ENCODE measurements at regions not wholly inside any gene's neighbourhood (a gene's known extent, or its start where the extent isn't known, plus 50 kb on each side); places are given as distances from the start of the nearest gene placed in this dataset.

DNA sequence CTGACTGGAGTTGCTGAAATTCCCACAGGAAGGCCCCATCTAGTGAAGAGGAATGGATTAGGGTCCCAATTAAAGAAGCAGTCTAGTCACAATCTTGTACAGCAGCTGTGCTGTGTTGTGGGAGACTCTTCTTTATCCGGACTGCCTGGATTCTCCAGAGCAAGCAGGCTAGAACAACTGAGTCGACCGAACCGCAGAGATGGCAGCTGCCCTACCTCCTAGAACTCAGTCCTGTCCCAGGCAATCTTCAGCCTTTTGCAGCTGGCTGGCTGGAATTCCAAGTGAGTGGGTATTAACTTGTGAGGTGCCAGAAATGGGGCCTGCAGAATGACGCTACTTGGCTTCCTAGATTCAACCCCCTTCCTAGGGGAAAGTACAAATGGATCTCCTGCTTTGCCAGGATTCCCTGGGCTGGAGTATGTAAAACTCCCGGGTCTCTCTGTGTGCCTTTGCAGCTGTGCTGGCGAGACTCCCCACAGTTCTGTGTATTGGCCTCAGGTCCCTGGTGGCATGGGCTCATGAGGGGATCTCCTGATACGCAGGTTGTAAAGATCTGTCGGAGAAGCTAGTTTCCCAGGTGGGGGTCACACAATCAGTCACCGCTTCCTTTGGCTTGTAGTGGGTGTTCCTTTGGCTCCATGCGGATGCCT is 1952.6 kb upstream of the LRRTM1 start:
- TF ChIP-seq CTCF (IDR thresholded peaks at IDR 0.05; ENCODE audit: low read depth, low read length) = no peak
- H3K4me3 ChIP-seq (ENCODE audit: low read depth, low read length) = no peak overlapping the region

DNA sequence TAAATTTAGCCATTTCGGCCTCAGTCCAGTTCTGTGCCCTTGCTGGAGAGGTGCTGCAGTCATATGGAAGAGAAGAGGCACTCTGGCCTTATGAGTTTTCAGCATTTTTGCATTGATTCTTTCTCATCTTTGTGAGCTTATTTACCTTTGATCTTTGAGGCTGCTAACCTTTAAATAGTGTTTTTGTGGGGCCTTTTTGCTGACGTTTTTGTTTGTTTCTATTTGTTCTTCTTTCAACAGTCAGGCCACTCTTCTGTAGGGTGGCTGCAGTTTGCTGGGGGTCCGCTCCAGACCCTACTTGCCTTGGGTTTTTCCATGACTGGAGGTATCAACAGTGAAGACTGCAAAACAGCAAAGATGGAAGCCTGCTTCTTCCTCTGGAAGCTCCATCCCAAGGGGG is 1951.7 kb upstream of the LRRTM1 start:
- no peak overlapping the region for H3K4me3 ChIP-seq (ENCODE audit: low read depth, low read length)
- TF ChIP-seq CTCF (IDR thresholded peaks at IDR 0.05; ENCODE audit: low read depth, low read length) = no peak

DNA sequence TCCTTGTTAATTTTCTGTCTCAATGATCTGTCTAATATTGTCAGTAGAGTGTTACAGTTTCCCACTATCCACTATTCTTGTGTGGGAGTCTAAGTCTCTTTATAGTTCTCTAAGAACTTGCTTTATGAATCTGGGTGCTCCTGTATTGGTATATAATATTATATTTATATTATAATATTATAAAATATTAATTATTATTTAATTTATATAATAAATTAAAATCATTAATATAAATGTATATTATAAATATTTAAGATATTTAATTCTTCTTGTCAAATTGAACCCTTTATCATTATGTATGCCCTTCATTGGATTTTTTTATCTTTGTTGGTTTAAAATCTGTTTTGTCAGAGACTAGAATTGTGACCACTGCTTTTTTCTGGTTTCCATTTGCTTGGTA is 1950.2 kb upstream of the LRRTM1 start:
- TF ChIP-seq CTCF (IDR thresholded peaks at IDR 0.05; ENCODE audit: low read depth, low read length) = no peak

GRCh38 chr2:82246220-82246775 is 1941.7 kb upstream of the LRRTM1 start:
- no peak overlapping the region for H3K4me3 ChIP-seq (ENCODE audit: low read depth, low read length)
- no peak for TF ChIP-seq CTCF (IDR thresholded peaks at IDR 0.05; ENCODE audit: low read depth, low read length)

More for the DNA sequence above, 1950.2 kb upstream of the LRRTM1 start:
- no peak overlapping the region for H3K4me3 ChIP-seq (ENCODE audit: low read depth, low read length)

DNA sequence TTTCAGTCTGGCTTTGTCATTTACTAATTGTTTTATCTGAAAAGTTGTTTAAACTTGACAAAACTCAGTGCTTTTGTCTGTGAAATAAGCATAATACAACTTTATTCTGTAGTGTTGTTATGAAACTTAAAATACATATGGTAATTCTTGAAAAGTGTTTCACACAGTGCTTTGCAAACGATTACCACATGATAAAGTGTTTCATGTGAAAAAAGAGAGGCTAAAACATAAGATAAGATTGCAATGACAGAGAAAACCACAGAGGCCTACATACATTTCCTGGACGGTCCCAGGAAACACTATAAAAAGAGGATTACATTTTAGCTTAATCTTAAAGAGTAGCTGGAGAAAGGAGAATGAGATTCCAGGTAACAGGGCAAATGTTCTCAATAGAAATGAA is 1934.6 kb upstream of the LRRTM1 start:
- TF ChIP-seq CTCF (IDR thresholded peaks at IDR 0.05; ENCODE audit: low read depth, low read length) = no peak

GRCh38 chr2:82237994-82238662 is 1933.6 kb upstream of the LRRTM1 start:
- no peak overlapping the region for H3K4me3 ChIP-seq (ENCODE audit: low read depth, low read length)
- no peak for TF ChIP-seq CTCF (IDR thresholded peaks at IDR 0.05; ENCODE audit: low read depth, low read length)

More for the DNA sequence above, 1934.6 kb upstream of the LRRTM1 start:
- H3K4me3 ChIP-seq (ENCODE audit: low read depth, low read length) = no peak overlapping the region

DNA sequence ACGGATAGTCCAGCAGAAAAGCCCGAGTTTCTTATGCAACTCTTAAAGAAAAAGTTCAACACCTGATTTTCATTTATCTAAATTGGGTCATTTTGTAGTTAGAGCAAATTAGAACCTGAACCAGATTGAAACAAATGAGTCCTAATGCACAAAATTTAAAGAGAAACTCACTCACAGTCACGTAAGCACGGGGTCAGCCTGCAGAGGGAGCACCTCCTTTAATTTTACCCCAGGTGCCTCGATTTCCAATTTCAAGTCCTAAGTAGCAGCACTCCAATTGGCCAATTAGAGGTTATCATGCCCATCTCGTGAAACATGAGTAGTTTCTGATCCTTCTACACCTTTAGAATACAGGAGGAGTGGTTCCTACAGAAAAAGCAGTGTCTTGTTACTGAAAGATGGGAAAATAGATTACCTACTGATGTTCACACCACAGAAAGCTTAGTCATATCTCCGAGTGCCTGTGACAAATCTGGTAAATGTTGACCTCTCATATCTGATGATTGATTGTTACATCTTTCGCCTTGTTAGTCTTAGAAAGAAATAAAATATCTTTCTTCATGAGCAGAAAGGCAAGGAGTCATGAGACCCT is 1929.8 kb upstream of the LRRTM1 start:
- H3K4me3 ChIP-seq (ENCODE audit: low read depth, low read length) = no peak overlapping the region
- TF ChIP-seq CTCF (IDR thresholded peaks at IDR 0.05; ENCODE audit: low read depth, low read length) = no peak
